ENCODE measurements at regions not wholly inside any gene's neighbourhood (a gene's known extent, or its start where the extent isn't known, plus 50 kb on each side); places are given as distances from the start of the nearest gene placed in this dataset.

DNA sequence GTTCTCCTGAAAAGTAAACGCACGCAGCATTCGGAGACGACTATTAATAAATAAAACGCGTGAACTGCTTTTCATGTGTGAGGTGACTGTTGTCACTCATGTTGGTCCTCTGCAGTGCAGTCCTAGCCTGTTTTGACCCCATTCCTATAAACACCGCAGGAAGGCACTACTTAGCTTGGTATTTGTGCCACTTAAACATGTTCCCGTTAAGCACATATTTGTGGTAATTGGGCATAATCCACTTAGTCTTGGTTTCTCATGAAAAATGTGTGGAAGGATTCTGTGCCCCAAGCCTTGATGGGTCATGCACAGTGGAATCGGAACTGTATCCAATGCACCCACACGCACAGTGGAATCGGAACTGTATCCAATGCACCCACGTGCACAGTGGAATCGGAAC lies 313.9 kb downstream of the THBS2 start:
- Mint-ChIP-seq H3K27me3 (ENCODE audit: insufficient read depth, low read depth) (peaks cover 2% of the 10 kb centered on the region), H3K9me3 (no peaks in the 10 kb centered on the region), H3K27ac (no peak overlapping the region), H3K4me3 (no peak overlapping the region), H3K36me3 (no peaks in the 10 kb centered on the region), H3K4me1 (peaks cover 10% of the 10 kb centered on the region)
- Histone ChIP-seq H4K20me1 (ENCODE audit: low read depth) (no peaks in the 10 kb centered on the region), H3K4me2 (no peak overlapping the region), H3K4me3 (no peak overlapping the region), H3K9me3 (ENCODE audit: low read depth) (no peaks in the 10 kb centered on the region), H3K79me2 (ENCODE audit: low read depth) (no peaks in the 10 kb centered on the region), H3K9ac (no peak overlapping the region), H3K36me3 (no peaks in the 10 kb centered on the region), H3K27ac (no peak overlapping the region), H3F3A (ENCODE audit: low read depth) (no peaks in the 10 kb centered on the region), H3K4me1 (no peaks in the 10 kb centered on the region), H2AFZ (replicated peaks) (no peak overlapping the region), H3K27me3 (no peaks in the 10 kb centered on the region)
- TF ChIP-seq EZH2 (IDR thresholded peaks at IDR 0.05) (no peak), EZH2phosphoT487 (IDR thresholded peaks at IDR 0.05) (no peak)
- TF ChIP-seq, protein P1, sequence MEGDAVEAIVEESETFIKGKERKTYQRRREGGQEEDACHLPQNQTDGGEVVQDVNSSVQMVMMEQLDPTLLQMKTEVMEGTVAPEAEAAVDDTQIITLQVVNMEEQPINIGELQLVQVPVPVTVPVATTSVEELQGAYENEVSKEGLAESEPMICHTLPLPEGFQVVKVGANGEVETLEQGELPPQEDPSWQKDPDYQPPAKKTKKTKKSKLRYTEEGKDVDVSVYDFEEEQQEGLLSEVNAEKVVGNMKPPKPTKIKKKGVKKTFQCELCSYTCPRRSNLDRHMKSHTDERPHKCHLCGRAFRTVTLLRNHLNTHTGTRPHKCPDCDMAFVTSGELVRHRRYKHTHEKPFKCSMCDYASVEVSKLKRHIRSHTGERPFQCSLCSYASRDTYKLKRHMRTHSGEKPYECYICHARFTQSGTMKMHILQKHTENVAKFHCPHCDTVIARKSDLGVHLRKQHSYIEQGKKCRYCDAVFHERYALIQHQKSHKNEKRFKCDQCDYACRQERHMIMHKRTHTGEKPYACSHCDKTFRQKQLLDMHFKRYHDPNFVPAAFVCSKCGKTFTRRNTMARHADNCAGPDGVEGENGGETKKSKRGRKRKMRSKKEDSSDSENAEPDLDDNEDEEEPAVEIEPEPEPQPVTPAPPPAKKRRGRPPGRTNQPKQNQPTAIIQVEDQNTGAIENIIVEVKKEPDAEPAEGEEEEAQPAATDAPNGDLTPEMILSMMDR (IDR thresholded peaks at IDR 0.05), result no peak
- DNase-seq (ENCODE audit: low spot score), result no peak

DNA sequence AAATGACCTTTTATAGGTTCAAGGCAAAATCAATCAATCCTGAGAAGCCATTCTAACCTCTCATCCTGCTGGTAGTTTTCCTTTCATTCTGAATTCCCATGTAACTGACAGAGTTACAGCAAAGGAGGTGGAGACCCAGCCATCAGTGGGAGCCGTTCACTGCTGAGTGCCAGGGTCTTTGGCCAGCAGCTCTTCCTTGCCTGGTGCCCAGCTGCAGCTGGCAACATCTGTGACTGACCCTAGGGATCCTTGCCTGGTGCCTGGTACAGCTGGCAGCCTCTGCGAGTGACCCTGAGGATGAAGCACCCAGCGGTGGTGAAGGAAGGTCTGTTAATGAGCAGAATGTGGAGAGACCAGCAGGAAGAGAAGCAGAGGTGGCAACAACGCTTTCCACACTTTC lies 314.6 kb downstream of the THBS2 start:
- DNase-seq (ENCODE audit: low spot score), result no peak
- Histone ChIP-seq H3K27me3 (no peaks in the 10 kb centered on the region), H3K79me2 (ENCODE audit: low read depth) (no peaks in the 10 kb centered on the region), H3F3A (ENCODE audit: low read depth) (no peaks in the 10 kb centered on the region), H3K4me1 (no peaks in the 10 kb centered on the region), H3K4me3 (no peak overlapping the region), H3K27ac (no peak overlapping the region), H3K4me2 (no peak overlapping the region), H3K9me3 (ENCODE audit: low read depth) (no peaks in the 10 kb centered on the region), H3K9ac (no peak overlapping the region), H2AFZ (replicated peaks) (no peak overlapping the region), H4K20me1 (ENCODE audit: low read depth) (no peaks in the 10 kb centered on the region), H3K36me3 (no peaks in the 10 kb centered on the region)
- Mint-ChIP-seq H3K4me1 (peaks cover 10% of the 10 kb centered on the region), H3K27me3 (ENCODE audit: insufficient read depth, low read depth) (peaks cover 2% of the 10 kb centered on the region), H3K36me3 (no peaks in the 10 kb centered on the region), H3K9me3 (no peaks in the 10 kb centered on the region), H3K27ac (no peak overlapping the region), H3K4me3 (no peak overlapping the region)
- TF ChIP-seq, protein P1 (IDR thresholded peaks at IDR 0.05), result no peak
- no peak for TF ChIP-seq EZH2 (IDR thresholded peaks at IDR 0.05)
- TF ChIP-seq EZH2phosphoT487 (IDR thresholded peaks at IDR 0.05), result no peak

DNA sequence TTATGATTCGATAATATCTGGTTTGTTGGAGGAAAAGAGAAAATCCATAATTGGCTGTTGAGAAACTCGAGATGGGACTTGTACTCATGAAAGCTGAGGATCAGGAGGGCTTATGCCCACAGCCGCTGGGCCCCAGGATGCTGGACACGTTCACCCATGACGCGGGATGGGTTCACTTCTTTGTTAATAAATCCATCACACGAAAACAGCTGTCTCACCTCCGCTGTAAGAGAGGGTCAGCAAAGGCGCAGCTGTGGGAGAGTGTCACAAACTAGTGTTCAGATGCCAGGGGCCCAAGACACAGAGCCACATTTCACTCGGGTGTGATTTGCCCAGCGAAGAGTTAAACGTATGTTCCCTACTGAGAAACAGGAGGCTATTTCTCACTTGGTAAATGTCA lies 315.1 kb downstream of the THBS2 start:
- H3K79me2 ChIP-seq (ENCODE audit: low read depth), result no peaks in the 10 kb centered on the region
- no peak overlapping the region for H3K27ac ChIP-seq
- Mint-ChIP-seq H3K4me1 (peaks cover 10% of the 10 kb centered on the region), H3K9me3 (peaks cover under 1% of the 10 kb centered on the region), H3K36me3 (no peaks in the 10 kb centered on the region), H3K27me3 (ENCODE audit: insufficient read depth, low read depth) (peaks cover 2% of the 10 kb centered on the region), H3K4me3 (no peak overlapping the region), H3K27ac (no peak overlapping the region)
- no peaks in the 10 kb centered on the region for H3K9me3 ChIP-seq (ENCODE audit: low read depth)
- no peak for TF ChIP-seq EZH2 (IDR thresholded peaks at IDR 0.05)
- H3K4me2 ChIP-seq, result no peak overlapping the region
- DNase-seq (ENCODE audit: low spot score), result no peak
- no peaks in the 10 kb centered on the region for H4K20me1 ChIP-seq (ENCODE audit: low read depth)
- no peaks in the 10 kb centered on the region for H3K27me3 ChIP-seq
- H3K4me1 ChIP-seq, result no peaks in the 10 kb centered on the region
- no peak overlapping the region for H3K9ac ChIP-seq
- no peak overlapping the region for H2AFZ ChIP-seq (replicated peaks)
- no peaks in the 10 kb centered on the region for H3F3A ChIP-seq (ENCODE audit: low read depth)
- H3K36me3 ChIP-seq, result no peaks in the 10 kb centered on the region
- H3K4me3 ChIP-seq, result no peak overlapping the region

DNA sequence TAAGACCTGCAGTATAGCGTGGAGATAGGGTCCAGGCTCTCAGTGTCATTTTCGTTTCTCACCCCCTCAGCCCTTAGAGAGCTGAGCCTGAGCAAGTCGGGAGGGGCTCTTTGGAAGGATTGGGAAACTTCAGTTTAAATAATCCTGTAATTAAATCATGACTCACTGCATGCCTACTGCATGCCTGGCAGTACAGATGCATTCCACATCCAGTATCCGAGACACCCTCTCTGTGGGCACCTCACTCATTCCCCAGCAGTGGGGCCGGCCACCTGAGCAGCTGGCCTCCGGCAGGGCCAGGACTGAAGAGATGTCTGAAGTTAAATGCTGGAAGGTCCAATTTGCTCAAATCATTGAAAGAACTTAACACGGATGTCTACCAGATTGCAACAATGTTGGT lies 316.6 kb downstream of the THBS2 start:
- no peak overlapping the region for H3K4me2 ChIP-seq
- H2AFZ ChIP-seq (replicated peaks), result no peak overlapping the region
- no peaks in the 10 kb centered on the region for H3K79me2 ChIP-seq (ENCODE audit: low read depth)
- Mint-ChIP-seq H3K27ac (peak overlapping the region; percentile 28), H3K27me3 (ENCODE audit: insufficient read depth, low read depth) (peaks cover 5% of the 10 kb centered on the region), H3K9me3 (peaks cover 13% of the 10 kb centered on the region), H3K4me1 (peaks cover 10% of the 10 kb centered on the region), H3K36me3 (no peaks in the 10 kb centered on the region), H3K4me3 (no peak overlapping the region)
- H3K9me3 ChIP-seq (ENCODE audit: low read depth), result peaks cover 8% of the 10 kb centered on the region
- H4K20me1 ChIP-seq (ENCODE audit: low read depth), result no peaks in the 10 kb centered on the region
- H3K27me3 ChIP-seq, result no peaks in the 10 kb centered on the region
- H3K27ac ChIP-seq, result no peak overlapping the region
- TF ChIP-seq, protein P1 (IDR thresholded peaks at IDR 0.05), result no peak
- TF ChIP-seq EZH2phosphoT487 (IDR thresholded peaks at IDR 0.05), result no peak
- TF ChIP-seq EZH2 (IDR thresholded peaks at IDR 0.05), result no peak
- no peaks in the 10 kb centered on the region for H3F3A ChIP-seq (ENCODE audit: low read depth)
- no peak overlapping the region for H3K4me3 ChIP-seq
- DNase-seq (ENCODE audit: low spot score), result no peak
- no peaks in the 10 kb centered on the region for H3K36me3 ChIP-seq
- no peaks in the 10 kb centered on the region for H3K4me1 ChIP-seq
- H3K9ac ChIP-seq, result no peak overlapping the region
